GM12801 (cell line): ENCODE measurements at regions not wholly inside any gene's neighbourhood (a gene's known extent, or its start where the extent isn't known, plus 50 kb on each side); places are given as distances from the start of the nearest gene placed in this dataset.

Source experiments
- CTCF ChIP-seq: IDR thresholded peaks from one replicate; pipeline ENCODE4 v1.5.1; 2011; ENCODE audit warnings: control low read depth; ENCODE audit not compliant: insufficient read length; ENCODE audit errors: extremely low read depth

GRCh38 chr20:11700831-11701230, 216.9 kb upstream of the BTBD3 start:
- no peak for TF ChIP-seq CTCF

- no peak for TF ChIP-seq CTCF
These were observed 214.8 kb upstream of the BTBD3 start for GRCh38 chr20:11702721-11703518.

GRCh38 chr20:11705512-11705911, 212.2 kb upstream of the BTBD3 start:
- no peak for TF ChIP-seq CTCF

- TF ChIP-seq CTCF = no peak
These were observed 206.5 kb upstream of the BTBD3 start for GRCh38 chr20:11711214-11711613.

DNA sequence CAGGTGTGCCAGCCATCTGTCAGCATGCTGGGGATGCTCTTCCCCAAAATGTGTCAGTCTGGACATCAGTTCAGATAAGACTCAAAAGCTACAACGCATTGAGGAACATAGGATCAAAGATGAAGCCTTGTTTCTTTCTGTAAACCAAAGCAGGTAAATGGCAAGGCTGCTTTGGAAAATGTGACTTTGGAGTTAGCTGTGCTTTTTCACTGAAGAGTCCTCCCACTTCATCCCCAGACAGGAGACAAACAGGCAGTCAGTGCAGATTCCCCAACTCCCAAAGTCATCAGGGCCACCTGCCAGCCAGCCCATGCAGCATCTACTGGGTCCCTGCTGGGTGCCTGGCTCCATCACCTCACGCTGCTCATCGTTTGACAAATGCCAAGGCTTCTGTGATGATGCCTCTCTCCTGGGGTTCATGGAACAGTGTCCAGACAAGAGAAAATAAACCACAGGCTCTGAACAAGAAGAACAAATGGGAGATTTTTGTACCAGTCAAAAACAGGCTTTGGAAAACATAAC, 205.0 kb upstream of the BTBD3 start:
- TF ChIP-seq CTCF = no peak

DNA sequence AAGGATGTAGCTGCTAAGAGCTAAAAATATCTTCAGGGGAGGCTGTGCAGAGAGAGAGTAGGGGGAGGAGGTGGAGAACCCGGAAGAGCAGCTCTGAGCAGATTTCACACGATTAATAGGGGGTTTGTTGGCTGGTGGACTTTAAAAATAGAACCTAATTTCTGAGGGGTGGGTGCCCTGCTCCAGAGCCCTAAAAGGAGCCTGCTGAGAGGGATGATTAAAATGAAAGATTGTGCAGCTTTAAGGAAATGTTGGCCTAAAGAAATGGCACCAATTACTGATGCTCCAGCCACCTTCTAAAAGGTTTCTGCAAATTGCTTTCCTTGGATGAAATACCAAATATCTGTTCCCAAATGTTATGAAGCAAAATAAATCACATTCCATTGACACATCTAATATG, 202.8 kb upstream of the BTBD3 start:
- no peak for TF ChIP-seq CTCF

GRCh38 chr20:11716239-11716944, 201.3 kb upstream of the BTBD3 start:
- no peak for TF ChIP-seq CTCF
